GM19238 (cell line): ENCODE measurements at regions not wholly inside any gene's neighbourhood (a gene's known extent, or its start where the extent isn't known, plus 50 kb on each side); places are given as distances from the start of the nearest gene placed in this dataset.

Experiments
- DNase-seq: peaks from one replicate; pipeline ENCODE4 v3.0.0; 2011; ENCODE audit warnings: low spot score; ENCODE audit not compliant: insufficient read length

GRCh38 chr3:83092521-83093221 lies 1331.2 kb upstream of the GBE1 start:
- no peak for DNase-seq

DNA sequence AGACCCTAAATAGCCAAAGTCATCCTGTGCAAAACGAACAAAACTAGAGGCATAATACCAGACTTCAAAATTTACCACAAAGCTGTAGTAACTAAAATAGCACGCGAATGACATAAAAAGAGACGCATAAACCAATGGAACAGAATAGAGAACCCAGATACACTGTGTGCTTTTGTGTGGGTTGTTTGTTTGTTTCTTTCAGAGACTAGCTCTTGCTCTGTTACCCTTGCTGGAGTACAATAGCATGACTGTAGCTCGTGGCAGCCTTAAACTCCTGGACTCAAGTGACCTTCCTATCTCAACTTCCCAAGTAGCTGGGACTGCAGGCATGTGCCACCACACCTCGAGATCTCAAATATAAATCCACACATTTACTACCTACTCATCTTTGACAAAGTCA lies 1314.6 kb upstream of the GBE1 start:
- no peak for DNase-seq

- no peak for DNase-seq
These were observed 1313.0 kb upstream of the GBE1 start for GRCh38 chr3:83074485-83074884.

GRCh38 chr3:83065851-83066460 lies 1304.5 kb upstream of the GBE1 start:
- DNase-seq: no peak

DNA sequence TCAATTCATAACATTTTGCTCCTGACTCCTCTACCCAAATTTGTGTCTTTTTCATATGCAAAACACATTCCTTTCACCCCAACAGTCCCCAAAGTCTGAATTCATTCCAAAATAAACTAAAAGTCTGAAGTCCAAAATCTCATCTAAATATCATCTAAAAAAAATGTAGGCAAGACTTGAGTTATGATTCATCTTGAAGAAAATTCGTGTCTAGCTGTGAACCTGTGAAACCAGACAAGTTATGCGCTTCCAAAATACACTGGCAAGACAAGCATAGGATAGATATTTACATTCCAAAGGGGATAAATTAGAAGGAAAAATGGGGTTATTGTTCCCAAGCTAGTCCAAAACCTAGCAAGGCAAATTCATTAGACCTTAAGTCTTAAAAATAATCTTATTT lies 1302.0 kb upstream of the GBE1 start:
- no peak for DNase-seq

DNA sequence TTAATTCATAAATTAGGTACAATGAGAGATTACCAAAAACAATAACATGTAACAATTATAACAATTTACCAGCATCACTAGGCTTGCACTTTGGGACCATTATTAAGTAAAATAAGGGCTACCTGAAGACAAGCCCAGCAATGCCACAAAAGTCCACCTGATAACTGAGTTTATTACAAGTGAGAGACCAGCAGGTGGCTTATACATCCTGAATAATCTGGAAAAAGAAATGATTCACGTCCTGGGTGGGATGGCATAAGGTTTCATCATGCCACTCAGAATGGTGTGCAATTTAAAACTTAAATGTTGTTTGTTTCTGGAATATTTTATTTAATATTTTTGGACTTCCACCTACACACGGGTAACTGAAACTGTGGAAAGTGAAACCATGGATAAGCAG lies 1287.1 kb upstream of the GBE1 start:
- DNase-seq: no peak

DNA sequence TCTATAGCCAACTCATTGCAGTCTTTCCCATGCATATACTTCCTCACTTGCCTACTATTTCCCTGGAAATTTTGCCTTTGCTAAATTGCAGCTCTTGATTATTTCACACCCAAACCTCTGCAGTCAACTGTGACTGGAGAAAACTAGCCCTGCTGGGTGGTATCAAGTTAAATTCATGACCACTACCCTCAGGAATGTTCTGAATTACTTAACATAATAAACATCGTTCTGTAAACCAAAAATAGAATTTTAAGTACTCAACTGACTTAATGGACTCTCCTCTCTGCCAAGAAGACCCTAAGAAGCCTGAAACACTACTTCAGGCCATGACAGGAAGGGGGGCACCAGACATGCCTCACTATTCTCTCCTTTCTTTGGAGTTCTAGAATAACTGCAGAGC lies 1278.0 kb upstream of the GBE1 start:
- DNase-seq: no peak

GRCh38 chr3:83035704-83036010 lies 1274.2 kb upstream of the GBE1 start:
- no peak for DNase-seq

GRCh38 chr3:83034806-83035703 lies 1273.6 kb upstream of the GBE1 start:
- DNase-seq: no peak

DNA sequence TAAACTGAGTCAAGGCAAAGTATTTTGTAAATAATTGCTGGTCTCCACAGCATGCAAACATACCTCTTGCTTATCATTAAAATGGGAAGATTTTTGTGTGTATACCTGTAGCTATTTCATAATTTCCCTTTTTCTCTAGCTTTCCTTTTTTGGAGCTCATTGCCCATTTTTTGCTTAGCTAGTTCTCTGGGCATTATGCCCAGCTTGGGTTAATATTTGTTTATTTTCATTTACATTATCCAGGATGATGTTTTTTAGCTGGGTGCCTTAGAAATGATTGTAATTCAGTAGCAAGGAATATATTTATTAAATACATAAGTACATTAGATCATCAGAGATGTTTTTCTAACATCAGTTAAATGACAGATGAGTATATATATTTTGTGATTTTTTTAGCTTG lies 1271.7 kb upstream of the GBE1 start:
- no peak for DNase-seq

- DNase-seq: no peak
These were observed 1261.6 kb upstream of the GBE1 start for GRCh38 chr3:83023086-83023485.

DNA sequence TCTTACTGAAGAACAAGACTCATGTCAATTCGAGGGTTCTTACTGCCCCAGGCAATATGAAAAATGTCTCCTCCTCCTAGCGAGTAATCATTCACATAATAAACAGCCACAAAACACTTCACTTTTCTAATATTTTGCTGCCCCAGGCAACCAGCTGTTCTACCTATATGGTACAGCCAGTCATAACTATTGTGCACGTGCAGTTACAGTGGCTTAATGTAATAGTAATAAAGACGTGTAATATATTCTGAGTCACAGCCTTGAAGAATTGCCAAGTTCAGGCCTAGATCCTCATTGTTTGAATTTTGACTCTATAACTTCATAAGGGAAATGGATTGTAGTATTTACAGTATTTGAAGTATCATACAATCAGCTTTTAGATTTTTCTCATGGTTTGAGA lies 1250.0 kb upstream of the GBE1 start:
- no peak for DNase-seq

DNA sequence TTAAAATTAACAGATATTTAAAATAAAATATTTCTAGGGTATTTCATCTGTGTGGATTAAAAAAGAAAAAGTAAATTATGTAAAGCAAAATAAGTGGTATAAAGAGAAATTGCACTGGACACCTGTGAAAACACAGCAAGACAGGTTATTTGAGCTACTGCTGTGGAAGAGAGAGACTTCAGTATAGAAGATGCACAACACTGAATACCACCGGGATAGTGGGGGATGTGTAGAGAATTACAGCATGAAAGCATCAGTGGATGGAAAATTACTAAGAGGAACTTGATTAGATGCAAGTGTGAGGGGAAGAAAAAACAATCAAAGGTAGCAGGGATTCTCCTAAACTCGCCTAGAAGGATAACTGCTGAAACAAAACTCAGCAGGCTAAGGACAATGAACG lies 1242.5 kb upstream of the GBE1 start:
- DNase-seq: no peak

- no peak for DNase-seq
These were observed 1241.5 kb upstream of the GBE1 start for GRCh38 chr3:83002869-83003445.

DNA sequence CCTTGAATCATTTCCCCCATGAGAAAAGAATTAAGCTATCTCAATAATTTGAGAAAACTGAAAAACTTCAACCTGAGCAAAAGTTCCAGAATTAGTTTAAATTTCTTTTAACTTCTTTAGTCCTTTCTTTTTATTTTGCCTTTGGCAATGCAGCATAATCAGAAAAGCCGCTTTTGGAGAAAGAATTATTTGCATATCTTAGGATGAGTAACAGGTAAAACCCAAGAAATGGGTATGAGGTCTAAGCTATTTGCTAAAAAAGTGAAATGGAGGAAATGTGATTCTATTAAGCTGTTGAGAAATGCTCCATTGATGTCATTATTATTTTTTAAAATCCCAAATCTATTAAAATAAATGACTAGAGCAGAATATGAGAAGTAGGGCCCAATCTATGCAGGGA lies 1238.3 kb upstream of the GBE1 start:
- no peak for DNase-seq

- DNase-seq: no peak
These were observed 1216.9 kb upstream of the GBE1 start for GRCh38 chr3:82978368-82978767.

GRCh38 chr3:82977871-82978270 lies 1216.4 kb upstream of the GBE1 start:
- DNase-seq: no peak

DNA sequence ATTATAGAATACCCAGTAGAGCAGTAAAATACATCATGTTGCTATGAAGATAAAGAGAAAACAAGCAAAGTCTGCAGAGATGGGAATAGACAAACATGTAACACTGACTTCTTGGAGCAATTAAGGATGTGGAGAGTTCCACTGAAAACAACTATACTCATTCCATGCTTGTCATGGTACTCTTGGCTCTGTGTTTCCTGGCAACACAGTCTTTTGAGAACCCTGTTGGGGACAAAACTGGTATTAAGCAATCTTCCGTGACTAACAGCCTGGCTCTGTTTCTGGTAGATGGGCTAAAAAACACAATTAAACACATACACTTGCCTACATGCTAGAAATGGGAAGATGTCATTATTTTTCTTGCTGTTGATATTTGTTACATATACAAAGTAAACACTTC lies 1212.3 kb upstream of the GBE1 start:
- no peak for DNase-seq

DNA sequence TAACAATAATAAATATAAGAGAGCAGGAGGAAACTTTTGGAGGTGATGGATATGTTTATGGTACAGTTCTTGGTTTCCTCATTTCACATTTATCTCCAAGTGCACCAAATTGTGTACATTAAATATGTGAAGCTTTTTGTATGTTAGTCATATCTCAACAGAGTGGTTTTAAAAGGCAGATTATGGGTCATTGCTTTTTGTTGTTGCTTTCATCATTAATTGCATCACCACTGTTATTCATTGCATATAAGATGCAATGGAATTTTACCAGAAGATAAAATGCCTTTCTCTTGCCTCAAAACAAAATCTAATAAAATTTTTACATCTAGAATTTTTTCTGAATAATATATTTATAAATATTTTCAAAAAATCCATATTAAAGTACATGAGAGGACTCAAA lies 1198.9 kb upstream of the GBE1 start:
- DNase-seq: no peak

DNA sequence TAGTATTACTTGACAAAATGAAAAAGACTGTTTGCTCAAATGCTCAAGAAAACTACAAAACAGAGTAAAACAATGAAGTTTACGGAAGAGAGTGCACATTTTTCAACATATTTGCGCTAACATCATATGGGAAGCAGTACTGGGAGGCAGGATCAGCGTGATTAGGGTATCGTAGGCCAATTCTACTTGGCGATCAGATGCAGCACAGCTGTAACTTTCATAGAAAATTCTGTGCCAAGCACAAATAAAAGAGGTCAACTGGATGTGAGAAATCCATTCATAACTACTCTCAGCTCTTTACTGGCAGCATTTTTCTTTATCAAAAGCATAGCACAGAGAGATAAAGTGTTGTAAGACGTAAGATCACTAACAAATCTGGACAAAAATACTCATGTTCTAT lies 1196.3 kb upstream of the GBE1 start:
- DNase-seq: no peak

- no peak for DNase-seq
These were observed 1195.6 kb upstream of the GBE1 start for GRCh38 chr3:82957079-82957478.

- DNase-seq: no peak
These were observed 1193.0 kb upstream of the GBE1 start for GRCh38 chr3:82954486-82954885.
